MM.1S (cell line): ENCODE measurements at regions not wholly inside any gene's neighbourhood (a gene's known extent, or its start where the extent isn't known, plus 50 kb on each side); places are given as distances from the start of the nearest gene placed in this dataset.

Experiments
- DNase-seq: peaks from one replicate; pipeline ENCODE4 v3.0.0-alpha.2; 2015
- H2AFZ ChIP-seq: fragments of 300-600 bp; sonication (generic); 2 replicates; pipeline ENCODE4 v1.6.0; 2016; ENCODE audit warnings: antibody characterized with exemption, low read length
- H3F3A ChIP-seq: fragments of 300-600 bp; sonication (generic); 2 replicates; pipeline ENCODE4 v1.6.1; 2016; ENCODE audit warnings: mild to moderate bottlenecking, antibody characterized with exemption, low read length, moderate library complexity, mixed read lengths; ENCODE audit not compliant: insufficient read depth
- H3K27ac ChIP-seq: fragments of 300-600 bp; sonication (generic); 2 replicates; pipeline ENCODE4 v1.5.1; 2016; ENCODE audit warnings: mild to moderate bottlenecking, low read length
- H3K27me3 ChIP-seq: fragments of 300-600 bp; sonication (generic); replicated peaks from 2 replicates; pipeline ENCODE4 v1.6.0; 2016; ENCODE audit warnings: low read length; ENCODE audit not compliant: insufficient read depth
- H3K36me3 ChIP-seq: fragments of 300-600 bp; sonication (generic); replicated peaks from 2 replicates; pipeline ENCODE4 v1.6.1; 2016; ENCODE audit warnings: mild to moderate bottlenecking, low read length, mixed read lengths; ENCODE audit not compliant: insufficient read depth
- H3K4me1 ChIP-seq: fragments of 300-600 bp; sonication (generic); 2 replicates; pipeline ENCODE4 v1.6.1; 2016; ENCODE audit warnings: low read length, mixed read lengths
- H3K4me2 ChIP-seq: fragments of 300-600 bp; sonication (generic); 2 replicates; pipeline ENCODE4 v1.6.0; 2016; ENCODE audit warnings: low read depth, low read length
- H3K4me3 ChIP-seq: fragments of 300-600 bp; sonication (generic); 2 replicates; pipeline ENCODE4 v1.5.1; 2016; ENCODE audit warnings: low read length, mixed read lengths
- H3K79me2 ChIP-seq: fragments of 300-600 bp; sonication (generic); 2 replicates; pipeline ENCODE4 v1.6.1; 2016; ENCODE audit warnings: mixed run types, low read length, mixed read lengths
- H3K9ac ChIP-seq: fragments of 300-600 bp; sonication (generic); 2 replicates; pipeline ENCODE4 v1.6.1; 2016; ENCODE audit warnings: low read length, mixed read lengths
- H3K9me2 ChIP-seq: fragments of 300-600 bp; sonication (generic); replicated peaks from 2 replicates; pipeline ENCODE4 v1.6.1; 2016; ENCODE audit warnings: mild to moderate bottlenecking, low read length, mixed read lengths; ENCODE audit not compliant: insufficient read depth
- H3K9me3 ChIP-seq: fragments of 300-600 bp; sonication (generic); replicated peaks from 2 replicates; pipeline ENCODE4 v1.6.1; 2016; ENCODE audit warnings: mild to moderate bottlenecking, low read length, mixed read lengths; ENCODE audit not compliant: insufficient read depth
- H4K20me1 ChIP-seq: fragments of 300-600 bp; sonication (generic); 2 replicates; pipeline ENCODE4 v1.6.1; 2016; ENCODE audit warnings: mild to moderate bottlenecking, low read length, moderate library complexity, mixed read lengths; ENCODE audit not compliant: insufficient read depth
- EZH2 ChIP-seq: fragments of 300-600 bp; sonication (generic); optimal IDR thresholded peaks from 2 replicates; pipeline ENCODE3; 2017; ENCODE audit warnings: low read depth, mild to moderate bottlenecking, antibody characterized with exemption, low read length, mixed read lengths
- EZH2phosphoT487 ChIP-seq: fragments of 300-600 bp; sonication (generic); IDR thresholded peaks from 2 replicates; pipeline ENCODE4 v1.6.1; 2018; ENCODE audit warnings: antibody characterized with exemption, low read length
- TF ChIP-seq, protein P1 (sequence below): fragments of 300-600 bp; sonication (generic); IDR thresholded peaks from 2 replicates; pipeline ENCODE4 v1.5.1; 2016; ENCODE audit warnings: antibody characterized with exemption, low read length, mixed read lengths

DNA sequence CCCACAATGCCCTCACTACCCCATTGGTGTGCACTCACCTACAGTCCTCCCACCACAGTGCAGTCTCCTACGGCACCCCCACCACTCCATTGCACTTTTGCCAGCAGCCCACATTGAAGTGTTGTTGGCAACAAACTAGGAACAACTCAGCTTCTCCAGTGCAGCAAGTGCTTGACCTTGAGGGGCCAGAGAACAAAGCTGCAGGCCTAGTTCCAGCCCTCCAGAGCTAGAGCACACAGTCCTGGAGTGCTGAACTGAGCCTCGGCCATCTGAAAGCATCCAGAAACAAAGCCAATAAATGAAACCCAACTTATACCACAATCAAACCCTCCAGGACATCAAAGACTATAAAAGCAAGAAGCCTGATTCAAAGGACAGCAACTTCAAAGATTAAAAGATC is 129.9 kb downstream of the C1orf94 start:
- H3K36me3 ChIP-seq = no peaks in the 10 kb centered on the region

DNA sequence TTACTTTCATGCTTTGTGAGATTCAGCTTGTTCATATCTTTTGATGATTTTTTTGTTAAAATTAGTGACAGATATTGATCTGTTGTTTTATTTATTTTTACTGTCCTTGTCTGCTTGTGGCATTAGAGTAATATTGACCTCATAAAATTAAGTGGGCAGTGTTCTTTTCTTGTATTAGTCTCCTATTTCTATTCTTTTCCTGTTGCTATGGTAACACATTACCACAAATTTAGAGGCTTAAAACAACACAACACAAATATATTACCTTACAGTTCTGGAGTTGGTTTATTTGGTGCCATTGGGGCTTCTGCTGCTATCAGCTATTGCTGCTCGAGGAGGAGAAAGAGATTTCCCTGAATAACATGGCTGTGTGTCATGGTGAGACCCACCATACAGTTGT is 135.7 kb downstream of the C1orf94 start:
- H3F3A ChIP-seq = no peaks in the 10 kb centered on the region
- H3K9me3 ChIP-seq = no peaks in the 10 kb centered on the region
- no peaks in the 10 kb centered on the region for H4K20me1 ChIP-seq
- no peaks in the 10 kb centered on the region for H3K9me2 ChIP-seq
- H2AFZ ChIP-seq = no peak overlapping the region
- H3K27me3 ChIP-seq = peaks cover 10% of the 10 kb centered on the region
- no peaks in the 10 kb centered on the region for H3K36me3 ChIP-seq
- TF ChIP-seq EZH2phosphoT487 (no peak), EZH2 (no peak)
- TF ChIP-seq, protein P1, sequence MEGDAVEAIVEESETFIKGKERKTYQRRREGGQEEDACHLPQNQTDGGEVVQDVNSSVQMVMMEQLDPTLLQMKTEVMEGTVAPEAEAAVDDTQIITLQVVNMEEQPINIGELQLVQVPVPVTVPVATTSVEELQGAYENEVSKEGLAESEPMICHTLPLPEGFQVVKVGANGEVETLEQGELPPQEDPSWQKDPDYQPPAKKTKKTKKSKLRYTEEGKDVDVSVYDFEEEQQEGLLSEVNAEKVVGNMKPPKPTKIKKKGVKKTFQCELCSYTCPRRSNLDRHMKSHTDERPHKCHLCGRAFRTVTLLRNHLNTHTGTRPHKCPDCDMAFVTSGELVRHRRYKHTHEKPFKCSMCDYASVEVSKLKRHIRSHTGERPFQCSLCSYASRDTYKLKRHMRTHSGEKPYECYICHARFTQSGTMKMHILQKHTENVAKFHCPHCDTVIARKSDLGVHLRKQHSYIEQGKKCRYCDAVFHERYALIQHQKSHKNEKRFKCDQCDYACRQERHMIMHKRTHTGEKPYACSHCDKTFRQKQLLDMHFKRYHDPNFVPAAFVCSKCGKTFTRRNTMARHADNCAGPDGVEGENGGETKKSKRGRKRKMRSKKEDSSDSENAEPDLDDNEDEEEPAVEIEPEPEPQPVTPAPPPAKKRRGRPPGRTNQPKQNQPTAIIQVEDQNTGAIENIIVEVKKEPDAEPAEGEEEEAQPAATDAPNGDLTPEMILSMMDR = no peak
- H3K4me3 ChIP-seq = no peak overlapping the region
- no peak for DNase-seq
- H3K4me1 ChIP-seq = no peaks in the 10 kb centered on the region
- H3K9ac ChIP-seq = no peak overlapping the region
- no peak overlapping the region for H3K4me2 ChIP-seq
- H3K79me2 ChIP-seq = no peaks in the 10 kb centered on the region
- H3K27ac ChIP-seq = no peak overlapping the region

More for the DNA sequence above, 129.9 kb downstream of the C1orf94 start:
- H3K79me2 ChIP-seq = no peaks in the 10 kb centered on the region
- no peak overlapping the region for H3K27ac ChIP-seq
- no peak overlapping the region for H3K4me2 ChIP-seq
- H4K20me1 ChIP-seq = no peaks in the 10 kb centered on the region
- TF ChIP-seq EZH2phosphoT487 = no peak
- no peak for TF ChIP-seq EZH2
- TF ChIP-seq, protein P1 = no peak
- no peaks in the 10 kb centered on the region for H3F3A ChIP-seq
- H3K9me2 ChIP-seq = no peaks in the 10 kb centered on the region
- H3K4me3 ChIP-seq = no peak overlapping the region
- H3K4me1 ChIP-seq = no peaks in the 10 kb centered on the region
- no peak overlapping the region for H2AFZ ChIP-seq
- H3K9ac ChIP-seq = no peak overlapping the region
- no peaks in the 10 kb centered on the region for H3K9me3 ChIP-seq
- DNase-seq = no peak
- H3K27me3 ChIP-seq = peaks cover 10% of the 10 kb centered on the region; the same call in 1 of the 2 replicates

DNA sequence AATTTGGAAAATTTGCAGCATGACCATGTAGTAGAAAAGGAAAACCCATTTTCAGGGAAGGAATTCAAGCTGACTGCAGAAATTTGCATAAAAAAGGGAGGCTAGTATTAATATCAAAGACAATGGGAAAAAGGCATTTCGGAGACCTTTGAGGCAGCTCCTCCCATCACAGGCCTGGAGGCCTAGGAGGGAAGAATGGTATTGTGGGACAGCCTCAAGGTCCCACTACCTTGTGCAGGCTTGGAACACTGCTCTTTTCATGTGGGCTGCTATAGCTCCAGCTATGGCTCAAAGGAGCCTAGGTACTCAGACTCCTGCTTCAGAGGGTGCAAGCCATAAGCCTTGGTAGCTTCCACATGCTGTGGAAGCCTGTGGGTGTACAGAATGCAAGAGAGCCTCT is 139.3 kb downstream of the C1orf94 start:
- H3K9me3 ChIP-seq = no peaks in the 10 kb centered on the region
- H3K36me3 ChIP-seq = no peaks in the 10 kb centered on the region
- H3K27me3 ChIP-seq = peaks cover 6% of the 10 kb centered on the region
- TF ChIP-seq, protein P1 = no peak
- TF ChIP-seq EZH2phosphoT487 (no peak), EZH2 (no peak)
- H3K4me3 ChIP-seq = no peak overlapping the region
- no peaks in the 10 kb centered on the region for H3K9me2 ChIP-seq
- DNase-seq = no peak
- H3K4me2 ChIP-seq = no peak overlapping the region
- no peaks in the 10 kb centered on the region for H3K79me2 ChIP-seq
- no peak overlapping the region for H3K27ac ChIP-seq
- H3K4me1 ChIP-seq = no peaks in the 10 kb centered on the region
- no peaks in the 10 kb centered on the region for H4K20me1 ChIP-seq
- H2AFZ ChIP-seq = no peak overlapping the region
- no peaks in the 10 kb centered on the region for H3F3A ChIP-seq
- no peak overlapping the region for H3K9ac ChIP-seq
